GM12878 (cell line): ENCODE measurements at regions not wholly inside any gene's neighbourhood (a gene's known extent, or its start where the extent isn't known, plus 50 kb on each side); places are given as distances from the start of the nearest gene placed in this dataset.

Source experiments
- CEBPB ChIP-seq, 2 experiments: fragments of 150-350 bp in 1 of 2; IDR thresholded peaks; 2 replicates each; pipeline ENCODE4 v1.6.1; 2012 to 2014; ENCODE audit warnings: low read depth in 2 of 2, low read length in 2 of 2, borderline replicate concordance in 1 of 2, inconsistent platforms in 1 of 2
- CTCF ChIP-seq, 3 experiments: IDR thresholded peaks in 2 of 3; conservative IDR thresholded peaks in 1 of 3; 2 replicates each; pipeline ENCODE4 v1.5.1; 2011; ENCODE audit warnings: low read depth in 3 of 3, low read length in 3 of 3, mild to moderate bottlenecking in 3 of 3, control low read depth in 2 of 3, moderate library complexity in 2 of 3, inconsistent platforms in 1 of 3, mixed read lengths in 1 of 3; ENCODE audit not compliant: control insufficient read depth in 2 of 3, insufficient read depth in 1 of 3; ENCODE audit errors: extremely low read depth in 1 of 3
- EZH2 ChIP-seq: IDR thresholded peaks from 2 replicates; pipeline ENCODE4 v1.6.1; 2012; ENCODE audit warnings: low read depth, mild to moderate bottlenecking, control low read depth, inconsistent platforms, low read length, borderline replicate concordance; ENCODE audit not compliant: control insufficient read depth
- POLR2AphosphoS5 ChIP-seq: IDR thresholded peaks from 2 replicates; pipeline ENCODE4 v1.6.1; 2011; ENCODE audit warnings: mild to moderate bottlenecking, low read length, inconsistent platforms
- YY1 ChIP-seq: IDR thresholded peaks from 2 replicates; pipeline ENCODE4 v1.6.1; 2011; ENCODE audit warnings: low read depth, mild to moderate bottlenecking, low read length
- ZNF622 ChIP-seq: fragments of 450-650 bp; IDR thresholded peaks from 2 replicates; pipeline ENCODE4 v1.6.1; 2017; ENCODE audit warnings: mild to moderate bottlenecking, inconsistent platforms

- TF ChIP-seq CTCF (IDR thresholded peaks at IDR 0.05 in 2 of 3, conservative IDR thresholded peaks at IDR 0.05 in 1 of 3; ENCODE audit: control insufficient read depth in 2 of 3, extremely low read depth in 1 of 3, insufficient read depth in 1 of 3, low read depth in 3 of 3, low read length in 3 of 3) (no peak), YY1 (no peak), EZH2 (no peak), POLR2AphosphoS5 (no peak), CEBPB (IDR thresholded peaks at IDR 0.05; ENCODE audit: borderline replicate concordance in 1 of 2, low read depth in 2 of 2, low read length in 2 of 2) (no peak), ZNF622 (no peak)
These were observed 124.6 kb upstream of the CAMK1G start for GRCh38 chr1:209458921-209459320.
